ENCODE measurements at regions not wholly inside any gene's neighbourhood (a gene's known extent, or its start where the extent isn't known, plus 50 kb on each side); places are given as distances from the start of the nearest gene placed in this dataset.

- TF ChIP-seq CTCF (IDR thresholded peaks at IDR 0.05) (no peak), EP300 (IDR thresholded peaks at IDR 0.05) (no peak), POLR2AphosphoS5 (IDR thresholded peaks at IDR 0.05) (no peak), POLR2A (IDR thresholded peaks at IDR 0.05) (no peak)
Measured at GRCh38 chr15:87632364-87632763, 624.2 kb downstream of the NTRK3 start.

Data from suprapubic skin (tissue), 4 donors.